ENCODE measurements at regions not wholly inside any gene's neighbourhood (a gene's known extent, or its start where the extent isn't known, plus 50 kb on each side); places are given as distances from the start of the nearest gene placed in this dataset.

- TF ChIP-seq, protein P1, sequence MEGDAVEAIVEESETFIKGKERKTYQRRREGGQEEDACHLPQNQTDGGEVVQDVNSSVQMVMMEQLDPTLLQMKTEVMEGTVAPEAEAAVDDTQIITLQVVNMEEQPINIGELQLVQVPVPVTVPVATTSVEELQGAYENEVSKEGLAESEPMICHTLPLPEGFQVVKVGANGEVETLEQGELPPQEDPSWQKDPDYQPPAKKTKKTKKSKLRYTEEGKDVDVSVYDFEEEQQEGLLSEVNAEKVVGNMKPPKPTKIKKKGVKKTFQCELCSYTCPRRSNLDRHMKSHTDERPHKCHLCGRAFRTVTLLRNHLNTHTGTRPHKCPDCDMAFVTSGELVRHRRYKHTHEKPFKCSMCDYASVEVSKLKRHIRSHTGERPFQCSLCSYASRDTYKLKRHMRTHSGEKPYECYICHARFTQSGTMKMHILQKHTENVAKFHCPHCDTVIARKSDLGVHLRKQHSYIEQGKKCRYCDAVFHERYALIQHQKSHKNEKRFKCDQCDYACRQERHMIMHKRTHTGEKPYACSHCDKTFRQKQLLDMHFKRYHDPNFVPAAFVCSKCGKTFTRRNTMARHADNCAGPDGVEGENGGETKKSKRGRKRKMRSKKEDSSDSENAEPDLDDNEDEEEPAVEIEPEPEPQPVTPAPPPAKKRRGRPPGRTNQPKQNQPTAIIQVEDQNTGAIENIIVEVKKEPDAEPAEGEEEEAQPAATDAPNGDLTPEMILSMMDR (IDR thresholded peaks at IDR 0.05; ENCODE audit: low read length), result no peak
- no peak for TF ChIP-seq EZH2 (IDR thresholded peaks at IDR 0.05; ENCODE audit: borderline replicate concordance, low read length)
Observed at GRCh38 chr6:125549202-125549884, 200.1 kb upstream of the HEY2 start.

Data from OCI-LY1 (cell line).